ENCODE measurements at regions not wholly inside any gene's neighbourhood (a gene's known extent, or its start where the extent isn't known, plus 50 kb on each side); places are given as distances from the start of the nearest gene placed in this dataset.

GRCh38 chr10:121316432-121316831 is 281.8 kb downstream of the FGFR2 start:
- TF ChIP-seq SUZ12 (IDR thresholded peaks at IDR 0.05; ENCODE audit: extremely low read depth, insufficient read depth, insufficient read length) (no peak), ZNF274 (IDR thresholded peaks at IDR 0.05; ENCODE audit: low read depth, low read length) (no peak)
